ENCODE measurements at regions not wholly inside any gene's neighbourhood (a gene's known extent, or its start where the extent isn't known, plus 50 kb on each side); places are given as distances from the start of the nearest gene placed in this dataset.

GRCh38 chr5:105752801-105753200 lies 1917.9 kb downstream of the EFNA5 start:
- Histone ChIP-seq H3K27me3 (ENCODE audit: insufficient read depth, low read length) (no peaks in the 10 kb centered on the region), H3K9ac (ENCODE audit: low read length) (no peak overlapping the region)

DNA sequence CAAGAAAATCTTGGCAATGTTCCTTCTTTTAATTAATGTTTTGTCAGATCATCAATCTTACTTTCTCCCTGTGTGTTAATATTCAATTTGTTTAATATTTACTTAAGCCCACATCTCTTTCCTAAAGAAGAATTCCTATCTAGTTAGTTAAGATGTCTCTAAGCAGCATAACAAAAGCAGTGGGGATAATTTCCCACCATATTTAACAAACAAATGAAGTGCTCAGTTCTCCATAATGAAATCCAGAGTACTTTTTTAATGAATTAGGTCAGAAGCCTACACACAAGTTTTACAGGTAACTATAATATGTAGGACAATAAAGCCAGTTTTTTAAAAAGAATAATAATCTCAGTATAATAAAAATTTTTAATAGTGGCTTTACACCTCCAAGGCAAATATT lies 1918.8 kb downstream of the EFNA5 start:
- H3K4me1 ChIP-seq (ENCODE audit: insufficient read depth, low read length, severe bottlenecking), result no peaks in the 10 kb centered on the region
- H4K20me1 ChIP-seq (ENCODE audit: insufficient read depth, low read length), result no peaks in the 10 kb centered on the region
- H3K27me3 ChIP-seq (ENCODE audit: insufficient read depth, low read length), result no peaks in the 10 kb centered on the region
- no peaks in the 10 kb centered on the region for H3K9me2 ChIP-seq (ENCODE audit: low read depth, low read length)
- H2AFZ ChIP-seq (ENCODE audit: low read length), result no peak overlapping the region
- no peak overlapping the region for H3K27ac ChIP-seq (ENCODE audit: low read depth, low read length, poor library complexity, severe bottlenecking)
- H3K4me2 ChIP-seq (ENCODE audit: low read length), result no peak overlapping the region
- H3K4me3 ChIP-seq (ENCODE audit: low read depth, low read length, poor library complexity, severe bottlenecking), result no peak overlapping the region
- no peak overlapping the region for H3K9ac ChIP-seq (ENCODE audit: low read length)
- H3K36me3 ChIP-seq (ENCODE audit: insufficient read depth, low read length), result no peaks in the 10 kb centered on the region
- no peaks in the 10 kb centered on the region for H3K9me3 ChIP-seq (ENCODE audit: low read length)
- TF ChIP-seq CTCF (IDR thresholded peaks at IDR 0.05; ENCODE audit: low read length), result no peak
- TF ChIP-seq EZH2 (IDR thresholded peaks at IDR 0.05; ENCODE audit: borderline replicate concordance, low read length), result no peak
- H3K79me2 ChIP-seq (ENCODE audit: insufficient read depth, low read length), result no peaks in the 10 kb centered on the region
- H3F3A ChIP-seq (ENCODE audit: insufficient read depth, low read length), result no peaks in the 10 kb centered on the region

More at GRCh38 chr5:105752801-105753200, 1917.9 kb downstream of the EFNA5 start:
- H3K36me3 ChIP-seq (ENCODE audit: insufficient read depth, low read length), result no peaks in the 10 kb centered on the region
- H4K20me1 ChIP-seq (ENCODE audit: insufficient read depth, low read length), result no peaks in the 10 kb centered on the region
- no peaks in the 10 kb centered on the region for H3K4me1 ChIP-seq (ENCODE audit: insufficient read depth, low read length, severe bottlenecking)
- no peak overlapping the region for H3K27ac ChIP-seq (ENCODE audit: low read depth, low read length, poor library complexity, severe bottlenecking)
- no peaks in the 10 kb centered on the region for H3K9me3 ChIP-seq (ENCODE audit: low read length)
- H3K79me2 ChIP-seq (ENCODE audit: insufficient read depth, low read length), result no peaks in the 10 kb centered on the region
- no peaks in the 10 kb centered on the region for H3F3A ChIP-seq (ENCODE audit: insufficient read depth, low read length)
- no peaks in the 10 kb centered on the region for H3K9me2 ChIP-seq (ENCODE audit: low read depth, low read length)
- no peak overlapping the region for H3K4me3 ChIP-seq (ENCODE audit: low read depth, low read length, poor library complexity, severe bottlenecking)
- no peak overlapping the region for H2AFZ ChIP-seq (ENCODE audit: low read length)
- no peak overlapping the region for H3K4me2 ChIP-seq (ENCODE audit: low read length)
- no peak for TF ChIP-seq EZH2 (IDR thresholded peaks at IDR 0.05; ENCODE audit: borderline replicate concordance, low read length)
- no peak for TF ChIP-seq CTCF (IDR thresholded peaks at IDR 0.05; ENCODE audit: low read length)

DNA sequence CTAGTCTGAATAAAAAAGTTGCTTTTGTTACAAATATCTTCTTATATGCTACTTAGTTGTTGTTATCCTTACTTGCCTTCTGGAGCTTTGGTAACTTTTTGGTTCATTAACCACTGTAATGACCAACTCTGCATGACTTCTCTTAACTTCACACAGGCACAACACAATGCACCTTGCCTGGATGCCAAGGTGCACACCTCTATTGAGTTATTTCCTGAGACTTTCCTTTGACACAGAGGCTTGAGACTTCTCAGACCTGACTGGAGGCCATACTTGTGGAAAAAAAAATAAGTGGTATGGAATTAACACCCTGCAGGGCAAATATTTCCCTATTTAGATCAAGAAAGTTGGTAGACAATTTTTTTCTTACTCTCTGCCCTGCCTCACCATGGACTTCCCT lies 1925.6 kb downstream of the EFNA5 start:
- H3K36me3 ChIP-seq (ENCODE audit: insufficient read depth, low read length), result no peaks in the 10 kb centered on the region
- no peak overlapping the region for H3K4me2 ChIP-seq (ENCODE audit: low read length)
- H3K9me3 ChIP-seq (ENCODE audit: low read length), result no peaks in the 10 kb centered on the region
- no peak overlapping the region for H3K9ac ChIP-seq (ENCODE audit: low read length)
- TF ChIP-seq CTCF (IDR thresholded peaks at IDR 0.05; ENCODE audit: low read length), result no peak
- H2AFZ ChIP-seq (ENCODE audit: low read length), result no peak overlapping the region
- no peaks in the 10 kb centered on the region for H3K9me2 ChIP-seq (ENCODE audit: low read depth, low read length)
- H3K27ac ChIP-seq (ENCODE audit: low read depth, low read length, poor library complexity, severe bottlenecking), result no peak overlapping the region
- H3K4me3 ChIP-seq (ENCODE audit: low read depth, low read length, poor library complexity, severe bottlenecking), result no peak overlapping the region
- H4K20me1 ChIP-seq (ENCODE audit: insufficient read depth, low read length), result no peaks in the 10 kb centered on the region
- no peaks in the 10 kb centered on the region for H3K4me1 ChIP-seq (ENCODE audit: insufficient read depth, low read length, severe bottlenecking)
- no peaks in the 10 kb centered on the region for H3K79me2 ChIP-seq (ENCODE audit: insufficient read depth, low read length)
- no peaks in the 10 kb centered on the region for H3F3A ChIP-seq (ENCODE audit: insufficient read depth, low read length)
- no peaks in the 10 kb centered on the region for H3K27me3 ChIP-seq (ENCODE audit: insufficient read depth, low read length)
